ENCODE measurements at regions not wholly inside any gene's neighbourhood (a gene's known extent, or its start where the extent isn't known, plus 50 kb on each side); places are given as distances from the start of the nearest gene placed in this dataset.

- TF ChIP-seq REST (IDR thresholded peaks at IDR 0.05; ENCODE audit: unreplicated experiment) = no peak
- no peak for TF ChIP-seq CREB1 (CRISPR knock-in tag; IDR thresholded peaks at IDR 0.05; ENCODE audit: low read depth)
- no peak for TF ChIP-seq CTCF (conservative IDR thresholded peaks at IDR 0.05; ENCODE audit: low read depth in 2 of 2)
These were observed 205.6 kb downstream of the FRK start (continued) for GRCh38 chr6:115854866-115855665.

GRCh38 chr6:115847671-115848070 lies 213.0 kb downstream of the FRK start:
- H3K27me3 ChIP-seq (ENCODE audit: insufficient read depth) = no peaks in the 10 kb centered on the region
- H3F3A ChIP-seq (replicated peaks; ENCODE audit: low read depth) = no peaks in the 10 kb centered on the region
- H3K4me3 ChIP-seq = no peak overlapping the region
- H3K27me3 Mint-ChIP-seq (ENCODE audit: insufficient read depth, low read depth, poor library complexity) = no peaks in the 10 kb centered on the region
- peaks cover 3% of the 10 kb centered on the region; the same call in 1 of the 2 replicates for H3K9me2 ChIP-seq (ENCODE audit: insufficient read depth)
- H3K27ac ChIP-seq (ENCODE audit: low read depth) = no peak overlapping the region
- DNase-seq (ENCODE audit: low spot score) = no peak
- no peak overlapping the region for H3K4me3 Mint-ChIP-seq
- H3K4me1 ChIP-seq (ENCODE audit: insufficient read depth) = no peaks in the 10 kb centered on the region
- H3K4me1 Mint-ChIP-seq = no peaks in the 10 kb centered on the region
- H4K20me1 ChIP-seq (replicated peaks; ENCODE audit: insufficient read depth) = no peaks in the 10 kb centered on the region
- no peaks in the 10 kb centered on the region for H3K79me2 ChIP-seq (replicated peaks; ENCODE audit: insufficient read depth)
- no peak for ATAC-seq
- H2AFZ ChIP-seq = no peak overlapping the region
- H3K27ac Mint-ChIP-seq = no peak overlapping the region
- no peak overlapping the region for H3K4me2 ChIP-seq
- no peaks in the 10 kb centered on the region for H3K36me3 ChIP-seq (ENCODE audit: insufficient read depth)
- H3K36me3 Mint-ChIP-seq (ENCODE audit: low read depth) = no peaks in the 10 kb centered on the region
- TF ChIP-seq JUNB (IDR thresholded peaks at IDR 0.05; ENCODE audit: unreplicated experiment) (no peak), ZNF114 (CRISPR knock-in tag; IDR thresholded peaks at IDR 0.05) (no peak), NANOG (IDR thresholded peaks at IDR 0.05; ENCODE audit: borderline replicate concordance) (no peak), ETS1 (IDR thresholded peaks at IDR 0.05) (no peak), ZNF331 (CRISPR knock-in tag; IDR thresholded peaks at IDR 0.05; ENCODE audit: low read depth) (no peak)
- H3K9me3 Mint-ChIP-seq = peaks cover 3% of the 10 kb centered on the region

All from GM23338 (cell line).